ENCODE measurements at regions not wholly inside any gene's neighbourhood (a gene's known extent, or its start where the extent isn't known, plus 50 kb on each side); places are given as distances from the start of the nearest gene placed in this dataset.
"Not testable (repeated sequence)": the region's sequence is repeated elsewhere in the genome, so short reads cannot be mapped to it uniquely, and the experiment has no call there.

GRCh38 chr3:82128271-82128670 lies 366.8 kb upstream of the GBE1 start:
- DNase-seq, result no peak

GRCh38 chr3:82122554-82123345 lies 361.3 kb upstream of the GBE1 start:
- no peak overlapping the region for H3K27ac Mint-ChIP-seq
- DNase-seq, result no peak
- H3K4me3 Mint-ChIP-seq, result no peak overlapping the region
- no peaks in the 10 kb centered on the region for H3K27me3 Mint-ChIP-seq (ENCODE audit: low read depth in 3 of 3)
- no peaks in the 10 kb centered on the region for H3K36me3 Mint-ChIP-seq
- peaks cover 0 to 14% (median 5%) of the 10 kb centered on the region in 6 donors for H3K9me3 Mint-ChIP-seq
- H3K4me1 Mint-ChIP-seq, result no peaks in the 10 kb centered on the region

More at GRCh38 chr3:82128271-82128670, 366.8 kb upstream of the GBE1 start:
- Mint-ChIP-seq H3K4me1 (no peaks in the 10 kb centered on the region), H3K36me3 (no peaks in the 10 kb centered on the region), H3K4me3 (no peak overlapping the region), H3K9me3 (peaks cover 0 to 5% (median 0%) of the 10 kb centered on the region in 6 donors), H3K27me3 (ENCODE audit: low read depth in 3 of 3) (peaks cover 0 to 2% (median 0%) of the 10 kb centered on the region in 3 donors), H3K27ac (no peak overlapping the region)

- no peak overlapping the region for H3K4me3 Mint-ChIP-seq
- H3K27me3 Mint-ChIP-seq (ENCODE audit: low read depth in 3 of 3), result peaks cover 0 to 2% (median 0%) of the 10 kb centered on the region in 3 donors
- H3K9me3 Mint-ChIP-seq, result peaks cover 28 to 61% (median 29%) of the 10 kb centered on the region in 6 donors
- peaks cover 0 to 4% (median 0%) of the 10 kb centered on the region in 3 donors for H3K36me3 Mint-ChIP-seq
- no peak overlapping the region for H3K27ac Mint-ChIP-seq
- DNase-seq, result no peak
- H3K4me1 Mint-ChIP-seq, result no peaks in the 10 kb centered on the region
Measured at GRCh38 chr3:82114589-82114988, 353.1 kb upstream of the GBE1 start.

GRCh38 chr3:82110721-82111120 lies 349.3 kb upstream of the GBE1 start:
- not testable (repeated sequence) for H3K36me3 Mint-ChIP-seq; DNase-seq; H3K27me3 Mint-ChIP-seq (ENCODE audit: low read depth in 3 of 3); H3K27ac Mint-ChIP-seq; H3K4me3 Mint-ChIP-seq; H3K4me1 Mint-ChIP-seq
- H3K9me3 Mint-ChIP-seq, result peaks cover 19 to 50% (median 30%) of the 10 kb centered on the region in 6 donors

- no peaks in the 10 kb centered on the region for H3K4me1 Mint-ChIP-seq
- no peak overlapping the region for H3K27ac Mint-ChIP-seq
- no peak overlapping the region for H3K4me3 Mint-ChIP-seq
- no peaks in the 10 kb centered on the region for H3K36me3 Mint-ChIP-seq
- DNase-seq, result no peak
- H3K9me3 Mint-ChIP-seq, result peaks cover 3 to 14% (median 6%) of the 10 kb centered on the region in 6 donors
- no peaks in the 10 kb centered on the region for H3K27me3 Mint-ChIP-seq (ENCODE audit: low read depth in 3 of 3)
Measured at GRCh38 chr3:82103241-82103640, 341.8 kb upstream of the GBE1 start.

GRCh38 chr3:82100378-82100777 lies 338.9 kb upstream of the GBE1 start:
- DNase-seq, result no peak
- Mint-ChIP-seq H3K36me3 (no peaks in the 10 kb centered on the region), H3K4me1 (no peaks in the 10 kb centered on the region), H3K9me3 (peaks cover 0 to 11% (median 6%) of the 10 kb centered on the region in 6 donors), H3K27ac (no peak overlapping the region), H3K4me3 (no peak overlapping the region), H3K27me3 (ENCODE audit: low read depth in 3 of 3) (no peaks in the 10 kb centered on the region)

- no peak overlapping the region for H3K4me3 Mint-ChIP-seq
- no peak overlapping the region for H3K27ac Mint-ChIP-seq
- peaks cover 0 to 11% (median 4%) of the 10 kb centered on the region in 6 donors for H3K9me3 Mint-ChIP-seq
- H3K4me1 Mint-ChIP-seq, result no peaks in the 10 kb centered on the region
- no peaks in the 10 kb centered on the region for H3K36me3 Mint-ChIP-seq
- H3K27me3 Mint-ChIP-seq (ENCODE audit: low read depth in 3 of 3), result no peaks in the 10 kb centered on the region
- no peak for DNase-seq
Measured at GRCh38 chr3:82093641-82094040, 332.2 kb upstream of the GBE1 start.

- Mint-ChIP-seq H3K4me1 (no peaks in the 10 kb centered on the region), H3K36me3 (no peaks in the 10 kb centered on the region), H3K9me3 (peaks cover 0 to 9% (median 5%) of the 10 kb centered on the region in 6 donors), H3K4me3 (no peak overlapping the region), H3K27ac (no peak overlapping the region), H3K27me3 (ENCODE audit: low read depth in 3 of 3) (no peaks in the 10 kb centered on the region)
- no peak for DNase-seq
Measured at GRCh38 chr3:82088749-82089148, 327.3 kb upstream of the GBE1 start.

GRCh38 chr3:82087958-82088357 lies 326.5 kb upstream of the GBE1 start:
- Mint-ChIP-seq H3K4me1 (no peaks in the 10 kb centered on the region), H3K27ac (no peak overlapping the region), H3K4me3 (no peak overlapping the region), H3K9me3 (peaks cover 0 to 12% (median 4%) of the 10 kb centered on the region in 6 donors), H3K27me3 (ENCODE audit: low read depth in 3 of 3) (no peaks in the 10 kb centered on the region), H3K36me3 (no peaks in the 10 kb centered on the region)
- no peak for DNase-seq

- no peaks in the 10 kb centered on the region for H3K36me3 Mint-ChIP-seq
- DNase-seq, result no peak
- no peak overlapping the region for H3K4me3 Mint-ChIP-seq
- no peak overlapping the region for H3K27ac Mint-ChIP-seq
- peaks cover 0 to 9% (median 2%) of the 10 kb centered on the region in 6 donors for H3K9me3 Mint-ChIP-seq
- peaks cover 0 to 1% (median 0%) of the 10 kb centered on the region in 3 donors for H3K27me3 Mint-ChIP-seq (ENCODE audit: low read depth in 3 of 3)
- H3K4me1 Mint-ChIP-seq, result no peaks in the 10 kb centered on the region
Measured at GRCh38 chr3:82085851-82086475, 324.5 kb upstream of the GBE1 start.

- no peaks in the 10 kb centered on the region for H3K4me1 Mint-ChIP-seq
Measured at GRCh38 chr3:82085356-82085755, 323.9 kb upstream of the GBE1 start.

GRCh38 chr3:82084824-82085223 lies 323.4 kb upstream of the GBE1 start:
- H3K36me3 Mint-ChIP-seq, result no peaks in the 10 kb centered on the region
- no peaks in the 10 kb centered on the region for H3K4me1 Mint-ChIP-seq
- H3K27me3 Mint-ChIP-seq (ENCODE audit: low read depth in 3 of 3), result peaks cover 0 to 3% (median 0%) of the 10 kb centered on the region in 3 donors
- peaks cover 0 to 9% (median 4%) of the 10 kb centered on the region in 6 donors for H3K9me3 Mint-ChIP-seq
- H3K4me3 Mint-ChIP-seq, result no peak overlapping the region
- no peak for DNase-seq
- H3K27ac Mint-ChIP-seq, result no peak overlapping the region

More at GRCh38 chr3:82085356-82085755, 323.9 kb upstream of the GBE1 start:
- Mint-ChIP-seq H3K4me3 (no peak overlapping the region), H3K9me3 (peaks cover 0 to 9% (median 4%) of the 10 kb centered on the region in 6 donors), H3K27ac (no peak overlapping the region), H3K36me3 (no peaks in the 10 kb centered on the region), H3K27me3 (ENCODE audit: low read depth in 3 of 3) (peaks cover 0 to 3% (median 0%) of the 10 kb centered on the region in 3 donors)
- DNase-seq, result no peak

- no peak overlapping the region for H3K27ac Mint-ChIP-seq
- H3K27me3 Mint-ChIP-seq (ENCODE audit: low read depth in 3 of 3), result peaks cover 0 to 3% (median 0%) of the 10 kb centered on the region in 3 donors
- no peak for DNase-seq
- no peaks in the 10 kb centered on the region for H3K36me3 Mint-ChIP-seq
- no peaks in the 10 kb centered on the region for H3K4me1 Mint-ChIP-seq
- no peak overlapping the region for H3K4me3 Mint-ChIP-seq
- H3K9me3 Mint-ChIP-seq, result peaks cover 0 to 9% (median 3%) of the 10 kb centered on the region in 6 donors
Measured at GRCh38 chr3:82082796-82083195, 321.4 kb upstream of the GBE1 start.

- Mint-ChIP-seq H3K27me3 (ENCODE audit: low read depth in 3 of 3) (peaks cover 0 to 3% (median 0%) of the 10 kb centered on the region in 3 donors), H3K36me3 (no peaks in the 10 kb centered on the region), H3K9me3 (peaks cover 0 to 13% (median 6%) of the 10 kb centered on the region in 6 donors), H3K4me1 (no peaks in the 10 kb centered on the region), H3K27ac (no peak overlapping the region), H3K4me3 (no peak overlapping the region)
- no peak for DNase-seq
Measured at GRCh38 chr3:82081351-82081750, 319.9 kb upstream of the GBE1 start.
